ENCODE measurements at regions not wholly inside any gene's neighbourhood (a gene's known extent, or its start where the extent isn't known, plus 50 kb on each side); places are given as distances from the start of the nearest gene placed in this dataset.

DNA sequence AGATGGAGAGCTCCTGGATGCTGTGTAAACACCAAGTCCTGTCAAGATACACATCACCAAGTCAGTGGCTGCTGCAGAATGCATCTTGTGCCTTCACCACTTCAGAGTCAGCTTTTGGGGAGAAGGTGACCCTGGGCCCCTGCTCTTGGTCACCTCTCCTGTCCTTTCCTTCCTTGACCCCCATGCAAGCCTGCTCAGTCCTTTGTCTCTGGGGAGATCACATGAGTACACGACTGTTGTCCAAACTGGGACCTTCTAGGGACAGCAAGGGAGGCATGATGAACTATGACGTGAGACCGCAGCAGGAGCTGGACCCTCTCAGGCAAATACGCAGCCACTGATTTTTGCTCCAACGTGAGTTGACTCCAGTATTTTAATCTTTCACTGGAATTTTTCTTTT, 706.9 kb upstream of the ID2 start:
- DNase-seq, result no peak

DNA sequence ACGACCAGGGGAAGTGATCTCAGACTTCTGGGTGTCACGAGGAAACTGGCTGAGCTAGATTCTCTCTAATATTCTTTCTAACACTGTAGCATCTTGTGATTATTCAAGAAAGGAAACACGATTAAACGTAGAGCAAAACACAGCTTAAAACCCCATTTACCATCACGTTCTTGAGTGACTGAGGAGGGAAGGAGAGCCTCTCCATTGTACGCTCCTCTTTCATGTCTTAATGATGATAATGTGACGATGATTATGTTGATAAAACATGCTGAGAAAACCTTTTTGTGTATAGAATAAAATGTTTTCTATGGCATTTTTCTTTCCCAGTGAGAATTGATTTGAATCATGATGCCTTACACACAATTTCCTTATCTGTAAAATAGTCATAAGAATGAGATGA, 705.6 kb upstream of the ID2 start:
- DNase-seq, result no peak

DNA sequence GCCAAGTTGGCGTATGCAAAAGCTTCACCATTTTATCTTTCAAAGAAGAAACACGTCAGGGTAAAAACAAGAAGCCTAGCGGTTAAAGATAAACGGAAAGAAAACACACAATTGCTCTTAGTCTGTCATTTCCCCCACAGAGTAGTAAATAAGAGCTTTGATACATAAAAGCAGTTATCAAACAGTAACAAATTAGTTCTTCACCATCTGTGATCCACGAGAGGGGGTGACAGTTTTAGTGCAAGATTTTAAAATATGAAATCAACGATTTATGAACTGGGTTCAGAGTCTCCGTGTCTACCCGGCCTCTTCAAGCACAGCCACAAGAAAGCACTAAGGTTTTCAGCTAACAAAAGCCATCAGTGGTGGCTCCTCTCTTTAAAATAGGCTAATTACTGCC, 703.9 kb upstream of the ID2 start:
- DNase-seq, result peak; percentile 59

DNA sequence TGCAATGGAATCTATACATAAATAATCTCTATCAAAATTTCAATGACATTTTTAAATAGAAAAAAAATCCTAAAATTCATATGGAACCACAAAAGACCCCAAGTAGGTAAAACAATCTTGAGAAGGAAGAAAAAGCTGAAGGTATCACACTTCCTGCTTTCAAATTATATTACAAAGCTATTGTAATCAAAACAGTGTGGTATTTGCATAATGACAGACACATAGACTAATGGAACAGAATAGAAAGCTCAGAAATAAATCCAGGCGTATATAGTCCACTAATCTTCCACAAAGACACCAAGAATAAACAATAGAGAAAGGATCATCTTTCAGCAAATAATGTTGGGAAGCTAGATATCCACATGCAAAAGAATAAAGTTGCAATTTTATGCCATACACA, 699.8 kb upstream of the ID2 start:
- DNase-seq, result no peak

DNA sequence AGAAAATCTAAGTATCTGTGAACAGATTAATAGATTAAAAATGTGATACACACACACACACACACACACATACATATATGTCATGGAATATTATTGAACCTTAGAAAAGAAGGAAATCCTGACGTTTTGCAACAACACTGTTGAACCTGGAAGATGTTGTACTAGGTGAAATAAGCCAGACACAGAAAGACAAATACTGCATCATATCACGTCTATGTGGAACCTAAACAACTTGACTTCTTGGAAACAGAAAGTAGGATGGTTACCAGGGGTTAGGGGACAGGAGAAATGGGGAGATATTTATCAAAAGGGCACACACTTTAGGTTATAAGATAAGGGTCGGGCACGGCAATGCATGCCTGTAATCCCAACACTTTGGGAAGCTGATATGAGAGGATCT, 698.4 kb upstream of the ID2 start:
- DNase-seq, result no peak

DNA sequence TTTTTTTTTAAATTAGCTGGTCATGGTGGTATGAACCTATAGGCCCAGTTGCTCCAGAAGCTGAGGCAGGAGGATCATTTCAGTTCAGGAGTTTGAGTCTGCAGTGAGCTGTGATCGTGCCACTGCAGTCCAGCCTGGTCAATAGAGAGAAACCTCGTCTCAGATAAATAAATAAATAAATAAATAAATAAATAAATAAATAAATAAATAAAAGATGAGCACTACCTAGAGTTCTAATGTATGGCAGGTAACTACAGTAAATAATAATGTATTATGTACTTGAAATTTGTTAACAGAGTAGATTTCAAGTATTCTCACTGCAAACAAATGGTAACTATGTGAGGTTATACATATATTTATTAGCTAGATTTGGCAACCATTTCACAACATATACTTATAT, 697.9 kb upstream of the ID2 start:
- no peak for DNase-seq

DNA sequence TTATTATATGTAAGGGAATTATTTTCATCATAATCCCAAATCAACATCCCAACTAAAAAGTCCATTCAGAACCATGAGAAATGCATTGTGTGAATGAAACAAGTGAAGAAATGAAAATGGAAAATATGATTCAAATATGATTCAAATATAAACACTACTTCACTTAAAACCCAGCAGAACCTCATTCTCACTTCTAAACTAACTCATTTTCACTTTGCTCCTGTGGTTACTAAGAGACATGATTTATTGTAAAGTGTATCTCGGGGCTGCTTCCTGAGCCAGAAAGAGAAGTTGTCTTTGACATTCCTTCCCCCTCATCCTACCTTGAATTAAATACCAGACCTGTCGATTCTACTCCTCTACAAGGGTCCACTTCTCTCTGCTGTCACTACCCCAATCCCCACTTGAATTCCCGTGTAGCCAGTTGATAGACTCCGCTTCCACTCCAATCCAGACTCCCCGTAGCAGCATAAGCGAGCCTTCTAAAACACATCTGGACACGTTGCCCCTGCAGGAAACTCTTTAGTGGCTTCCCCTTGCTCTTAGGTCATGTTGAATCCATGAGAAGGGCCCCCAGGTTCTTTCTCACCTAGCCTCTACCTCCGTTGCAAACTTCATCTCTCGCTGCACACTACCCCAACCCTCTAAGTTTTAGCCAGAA, 697.0 kb upstream of the ID2 start:
- DNase-seq, result no peak

DNA sequence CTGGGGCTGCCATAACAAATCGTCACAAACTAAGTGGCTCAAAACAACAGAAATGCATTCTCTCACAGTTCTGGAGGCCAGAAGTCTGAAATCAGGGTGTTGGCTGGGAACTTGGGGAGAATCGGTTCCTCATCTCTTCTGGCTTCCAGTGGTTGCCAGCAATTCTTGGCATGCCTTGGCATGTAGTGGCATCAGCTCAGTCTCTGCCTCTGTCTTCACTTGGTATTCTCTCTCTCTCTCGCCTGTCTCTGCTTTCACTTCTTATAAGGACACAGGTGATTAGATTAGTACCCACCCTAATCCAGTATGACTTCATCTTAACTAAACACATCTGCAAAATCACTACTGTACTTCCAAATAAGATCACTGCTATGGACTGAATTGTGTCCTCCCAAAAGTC, 695.4 kb upstream of the ID2 start:
- no peak for DNase-seq

DNA sequence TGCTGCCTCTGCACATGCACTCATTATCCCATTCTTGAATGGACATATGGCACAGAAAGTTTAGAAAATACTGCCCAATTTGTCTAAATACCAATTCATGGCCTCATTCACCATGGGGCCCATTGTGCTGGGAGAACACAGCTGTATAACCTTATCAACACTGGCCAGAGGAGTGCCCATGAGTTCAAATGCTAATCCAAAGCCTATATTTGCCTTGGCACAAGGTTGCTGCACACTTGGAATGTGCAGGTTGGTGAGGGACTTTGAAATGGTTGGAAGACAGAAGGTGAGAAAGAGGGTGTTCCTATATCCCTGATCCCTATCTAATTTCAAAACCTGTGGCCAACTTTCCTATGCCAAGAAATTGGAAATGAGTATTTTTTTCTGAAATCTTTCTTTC, 693.9 kb upstream of the ID2 start:
- DNase-seq, result no peak

DNA sequence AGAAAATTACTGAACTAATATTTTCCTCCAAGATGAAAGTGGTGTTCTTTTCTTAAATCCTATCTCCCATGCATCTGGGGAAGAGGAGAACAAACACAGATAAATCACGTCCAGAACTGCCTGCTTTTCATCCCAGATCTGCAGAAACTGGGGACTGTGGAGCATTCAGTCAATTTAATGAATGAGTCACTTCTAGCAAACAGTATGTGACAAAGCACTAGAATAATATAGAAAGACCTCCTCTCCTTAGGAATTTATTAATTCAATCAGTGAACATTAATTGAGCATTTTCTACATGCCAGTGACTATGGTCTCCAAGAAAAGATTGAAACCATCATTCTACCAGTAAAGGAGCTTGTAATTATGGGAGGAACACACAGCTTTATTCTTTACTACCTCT, 693.4 kb upstream of the ID2 start:
- DNase-seq, result no peak

DNA sequence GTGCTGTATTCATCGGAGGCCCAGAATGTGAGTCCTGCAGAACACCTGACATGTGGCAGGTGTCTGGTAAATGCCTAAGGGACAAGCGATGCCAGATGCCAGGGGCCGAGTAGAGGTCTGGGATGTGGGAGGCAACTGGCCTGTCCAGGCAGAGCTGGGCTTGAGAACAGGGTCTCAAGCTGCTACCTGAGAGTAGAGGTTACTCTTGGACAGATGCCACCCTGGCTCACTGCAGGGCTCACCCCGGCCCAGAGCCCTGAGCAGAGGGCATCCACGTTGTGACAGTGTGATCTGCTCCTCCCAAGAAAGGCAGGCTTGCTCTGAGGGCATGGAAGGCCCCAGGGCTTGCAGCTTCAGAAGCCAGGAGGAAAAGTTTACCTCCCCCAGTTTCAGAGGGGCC, 692.0 kb upstream of the ID2 start:
- no peak for DNase-seq

DNA sequence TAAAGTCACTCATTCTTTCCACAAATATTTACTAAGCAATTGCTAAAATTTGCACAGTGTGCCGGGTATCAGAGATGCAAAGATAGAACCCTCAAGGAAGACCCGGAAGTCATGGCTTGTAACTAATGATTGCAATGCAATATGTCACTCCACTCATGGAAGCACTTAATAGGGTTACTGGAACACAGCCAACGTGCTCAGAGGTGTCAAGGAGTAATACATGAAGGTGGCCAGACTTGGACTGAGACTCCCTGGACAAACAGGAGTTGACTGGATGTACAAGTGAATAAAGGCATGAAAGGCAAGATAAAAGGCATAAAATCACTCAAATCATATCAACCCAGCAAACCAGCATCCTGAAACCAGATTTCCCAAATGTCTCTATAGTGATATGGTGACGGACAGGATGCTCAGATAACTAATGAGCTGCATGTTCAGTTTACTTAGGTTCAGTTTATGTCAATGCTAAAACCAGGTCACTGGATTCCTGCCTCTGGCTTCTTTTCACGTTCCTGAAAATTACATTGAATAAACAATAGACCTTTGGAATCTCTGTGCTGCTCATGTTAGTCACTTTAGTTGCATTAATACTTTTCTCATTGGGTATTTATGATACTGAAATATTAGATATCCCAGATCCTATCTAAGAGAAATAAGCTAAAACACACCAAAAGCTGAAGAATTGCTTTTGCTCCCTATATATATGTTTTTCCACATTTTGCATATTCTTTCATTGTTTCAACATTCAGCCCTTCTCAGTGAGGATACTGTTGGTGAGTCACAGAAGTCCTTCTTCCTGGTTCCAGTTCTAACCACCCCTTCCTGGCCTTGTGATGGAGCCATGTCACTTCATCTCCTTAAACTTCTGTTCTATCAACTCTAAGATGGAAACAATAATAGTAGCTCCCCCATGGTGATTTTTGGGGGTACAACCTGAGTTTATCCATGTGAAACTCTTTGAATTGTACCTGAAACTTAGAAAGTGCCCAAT, 688.9 kb upstream of the ID2 start:
- no peak for DNase-seq

DNA sequence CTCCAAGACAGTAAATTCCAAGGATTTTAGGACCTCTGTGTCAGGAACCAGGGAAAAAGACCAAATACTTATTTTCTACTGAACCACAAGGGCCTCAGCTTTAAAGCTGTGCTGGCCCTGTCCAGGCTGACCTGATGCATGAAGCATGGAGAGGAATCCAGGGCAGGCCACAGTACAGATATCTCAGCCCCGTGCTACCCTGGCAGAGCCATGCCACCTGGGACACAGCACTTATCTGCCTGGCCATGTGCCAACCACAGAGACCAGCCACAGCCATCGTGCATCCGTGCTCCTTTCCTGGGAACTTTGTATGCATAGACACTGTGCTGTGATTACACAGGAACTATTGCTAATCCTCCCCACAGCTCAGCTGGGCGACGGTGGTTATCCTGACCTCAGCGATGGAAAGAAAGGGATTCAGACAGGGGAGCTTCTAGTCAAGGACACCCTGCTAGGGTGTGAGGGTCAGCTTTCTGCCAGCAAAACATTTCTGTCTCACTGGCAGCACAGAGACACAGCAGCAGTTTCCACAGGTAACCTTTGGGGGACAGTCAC, 687.4 kb upstream of the ID2 start:
- no peak for DNase-seq

DNA sequence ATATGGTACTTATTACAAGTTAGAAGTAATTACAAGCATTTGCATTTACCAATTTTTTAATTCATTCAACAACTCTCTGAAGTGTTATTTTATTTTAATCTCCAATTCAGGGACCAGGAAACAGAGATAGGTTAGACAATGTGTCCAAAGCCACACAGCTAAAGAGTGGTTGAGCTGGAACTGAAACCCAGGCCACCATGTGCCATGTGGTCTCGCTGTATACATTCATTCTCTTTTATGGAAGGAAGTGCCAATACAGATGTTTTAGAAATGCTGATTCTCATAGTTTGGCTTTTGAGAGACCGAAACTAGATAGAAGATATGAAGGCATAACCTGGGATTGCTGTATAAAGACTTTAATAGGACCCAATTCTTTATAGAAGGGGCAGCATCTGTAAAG, 684.6 kb upstream of the ID2 start:
- no peak for DNase-seq

DNA sequence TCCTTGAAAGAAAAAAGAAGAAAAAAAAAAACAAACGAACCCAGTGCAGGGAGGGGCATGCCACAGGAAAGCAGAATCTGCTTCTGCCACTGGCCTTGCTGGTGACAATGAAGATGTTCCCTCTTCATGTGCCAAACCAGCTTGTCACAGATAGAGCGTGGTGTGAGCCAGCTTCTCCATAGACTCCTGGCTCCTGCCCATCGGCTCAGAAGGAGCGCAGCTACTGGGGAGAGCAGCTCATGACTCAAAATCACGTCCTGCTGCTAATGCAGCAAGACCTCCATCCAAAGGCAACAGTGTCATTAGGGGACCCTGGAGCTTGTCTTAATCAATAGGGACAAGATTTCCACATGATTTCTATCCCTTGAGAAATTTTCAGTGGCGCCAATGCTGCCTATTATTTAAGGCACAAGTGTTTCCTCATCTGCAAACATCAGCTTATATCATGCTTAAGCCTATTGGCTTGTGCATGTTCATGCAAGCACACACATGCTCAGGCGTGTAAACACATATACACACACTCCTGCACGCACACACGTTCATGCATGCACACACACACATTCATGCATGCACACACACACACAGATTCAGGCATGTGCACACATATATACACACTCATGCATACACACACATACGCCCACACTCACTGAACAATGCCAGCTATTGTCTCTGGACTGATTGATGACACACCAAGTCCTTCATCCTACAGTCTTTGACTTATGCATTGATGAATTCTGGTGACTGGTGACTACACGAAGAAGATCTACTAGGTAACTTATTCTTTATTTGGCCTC, 682.0 kb upstream of the ID2 start:
- DNase-seq, result no peak

DNA sequence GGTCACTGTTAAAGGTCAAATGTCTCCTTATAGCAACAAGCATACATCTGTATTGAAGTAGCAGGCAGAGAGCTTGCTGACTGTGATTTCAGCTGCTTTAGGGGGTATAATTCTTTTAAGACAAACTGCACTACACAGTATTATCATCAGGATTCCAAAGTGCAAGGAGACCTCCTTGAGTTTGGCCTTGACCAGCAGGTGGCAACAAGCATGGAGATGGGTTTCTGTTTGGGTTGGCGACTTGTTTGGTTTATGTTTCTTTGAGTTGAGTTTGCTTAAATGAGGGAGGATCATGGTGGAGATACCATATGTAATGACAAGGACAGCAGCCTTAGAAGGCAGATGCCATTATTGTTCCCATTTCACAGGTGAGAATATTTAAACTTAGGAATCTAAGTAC, 681.0 kb upstream of the ID2 start:
- DNase-seq, result no peak

DNA sequence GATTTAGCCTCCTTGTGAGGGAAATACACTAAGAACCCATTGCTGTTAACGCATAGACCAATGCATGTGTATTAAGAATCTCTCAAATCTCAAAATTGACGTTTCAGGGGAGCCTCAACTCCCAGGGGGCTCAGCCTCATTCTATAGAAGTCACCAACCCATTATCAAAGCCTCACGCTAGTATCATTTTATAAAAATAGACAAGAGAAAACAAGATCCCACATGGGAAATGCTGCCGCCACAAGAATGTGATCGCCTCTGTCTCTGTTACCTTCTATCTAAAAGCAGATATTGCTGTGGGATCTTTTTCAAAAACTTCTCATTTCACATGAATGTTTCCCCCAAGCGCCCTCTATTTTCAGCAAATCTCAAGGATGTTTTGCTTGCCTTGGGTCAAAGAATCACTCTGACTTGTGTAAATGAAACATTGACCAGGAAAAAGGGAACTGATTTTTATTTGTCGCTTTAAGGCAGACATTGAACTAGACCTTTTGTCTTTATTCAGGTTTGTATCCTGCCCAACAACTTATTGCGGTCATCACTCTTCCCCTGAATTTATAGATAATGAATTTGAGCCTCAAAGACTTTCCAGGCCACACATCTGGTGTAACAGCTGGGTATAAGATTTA, 679.0 kb upstream of the ID2 start:
- no peak for DNase-seq

DNA sequence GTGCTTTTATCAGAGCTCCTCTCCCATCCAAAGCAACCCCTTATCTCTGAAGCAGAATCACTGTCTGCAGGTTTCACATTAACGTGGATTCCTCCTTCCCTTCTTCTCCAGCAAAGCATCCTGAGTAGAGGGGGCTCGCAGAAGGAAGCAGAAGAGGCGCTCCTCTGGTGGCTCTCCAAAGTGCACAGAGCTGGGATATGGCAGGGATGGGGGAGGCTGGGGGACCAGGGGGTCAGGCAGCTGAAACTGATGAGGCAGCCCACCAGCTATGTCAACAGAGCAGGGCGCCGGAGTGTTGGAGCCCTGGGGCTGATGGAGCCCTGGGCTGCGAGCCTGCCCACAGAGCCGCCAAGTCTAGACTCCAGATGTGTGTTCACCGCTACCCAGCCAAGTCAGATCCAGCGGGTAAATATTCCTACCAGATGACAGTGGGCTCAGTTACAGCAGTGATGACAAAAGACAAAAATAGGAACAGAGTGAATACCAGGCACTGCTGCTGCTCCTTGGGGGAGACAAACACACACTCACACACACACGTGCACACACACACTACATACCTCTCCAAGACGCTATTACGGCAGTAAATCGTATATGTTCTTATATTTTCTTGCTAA, 678.3 kb upstream of the ID2 start:
- DNase-seq, result peak; percentile 43

DNA sequence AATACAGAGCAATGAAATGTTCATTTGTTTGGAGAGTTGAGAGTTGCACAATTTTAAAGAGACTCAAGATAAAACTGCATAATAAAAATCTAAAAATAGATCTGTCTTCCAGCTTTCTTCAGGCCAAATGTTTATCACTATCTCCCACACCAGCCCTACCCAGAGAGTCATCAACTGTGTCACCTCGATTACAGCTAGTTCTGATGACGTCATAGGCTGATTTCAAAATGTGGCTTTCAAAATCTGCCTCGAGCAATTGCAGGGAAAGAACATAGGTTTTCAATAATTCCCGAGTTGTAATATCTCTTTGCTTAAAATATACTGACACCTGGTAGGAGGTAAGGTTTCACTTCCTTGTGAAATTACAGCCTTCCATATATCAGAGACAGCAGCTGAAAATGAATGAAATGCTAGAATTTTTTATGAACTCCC, 677.6 kb upstream of the ID2 start:
- DNase-seq, result no peak

DNA sequence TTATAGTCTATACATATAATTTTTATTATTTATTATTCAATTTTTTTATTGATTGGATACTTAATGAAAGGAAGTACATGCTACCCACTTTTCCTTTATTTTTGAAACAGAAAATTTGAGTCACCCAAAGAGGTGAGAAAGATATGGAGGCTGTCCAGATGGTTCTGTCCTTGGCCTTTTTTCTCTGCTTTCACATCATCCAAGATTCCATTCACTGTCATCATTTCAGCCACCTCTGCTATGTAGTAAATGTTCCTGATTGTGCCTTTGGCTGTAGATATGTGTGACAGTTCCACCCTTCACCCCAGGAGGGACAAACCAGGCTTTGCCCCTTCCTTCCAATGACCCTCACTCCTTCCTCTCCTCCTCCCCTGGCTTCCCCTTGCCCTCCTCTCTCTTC, 675.7 kb upstream of the ID2 start:
- DNase-seq, result no peak

DNA sequence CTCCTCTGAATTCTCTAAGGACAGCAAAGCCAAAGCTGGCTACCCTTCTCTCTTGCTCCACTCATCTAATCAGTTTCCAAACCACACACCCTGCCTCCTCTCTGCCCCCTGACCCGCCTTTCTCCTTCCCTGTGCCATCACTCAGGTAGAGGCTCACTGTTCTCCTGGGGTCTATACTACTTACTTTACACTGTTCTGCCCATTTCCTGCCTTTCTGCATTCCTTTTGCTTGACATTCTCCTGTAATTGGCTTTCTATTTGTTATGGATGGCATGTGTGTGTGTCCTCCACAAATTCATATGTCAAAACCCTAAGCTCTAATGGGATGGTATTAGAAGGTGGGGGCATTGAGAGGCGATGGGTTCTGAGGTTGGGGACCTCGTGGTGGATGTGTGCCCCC, 675.2 kb upstream of the ID2 start:
- no peak for DNase-seq

Data from left kidney (tissue), 1 donor.